HEK293T (cell line): ENCODE measurements at regions not wholly inside any gene's neighbourhood (a gene's known extent, or its start where the extent isn't known, plus 50 kb on each side); places are given as distances from the start of the nearest gene placed in this dataset.

Experiments used
- CTCF ChIA-PET: fragments of 350-600 bp; formaldehyde crosslinking; extraction: SDS; loops from one replicate; lab custom pipeline; 2021; ENCODE audit warnings: antibody characterized with exemption, inconsistent platforms; lab: Yijun Ruan, JAX
- POLR2A ChIA-PET: fragments of 350-600 bp; formaldehyde crosslinking; extraction: SDS; loops from one replicate; lab custom pipeline; 2020; ENCODE audit warnings: antibody characterized with exemption, inconsistent platforms; lab: Yijun Ruan, JAX
- DNase-seq: peaks from one replicate; pipeline ENCODE4 v3.0.0; 2012; ENCODE audit warnings: mixed read lengths; ENCODE audit errors: extremely low spot score
- ARNT ChIP-seq: fragments of 450-650 bp; IDR thresholded peaks from 2 replicates; pipeline ENCODE4 v1.6.1; 2017; ENCODE audit warnings: mild to moderate bottlenecking
- BHLHE40 ChIP-seq: fragments of 450-650 bp; IDR thresholded peaks from 2 replicates; pipeline ENCODE4 v1.6.1; 2016; ENCODE audit warnings: mild to moderate bottlenecking, moderate library complexity, borderline replicate concordance
- CTBP1 ChIP-seq: fragments of 450-650 bp; IDR thresholded peaks from 2 replicates; pipeline ENCODE4 v1.6.1; 2016; ENCODE audit warnings: borderline replicate concordance
- ELF4 ChIP-seq: fragments of 450-650 bp; IDR thresholded peaks from 2 replicates; pipeline ENCODE4 v1.6.1; 2017; ENCODE audit warnings: antibody characterized with exemption
- FOXA1 ChIP-seq: fragments of 450-650 bp; IDR thresholded peaks from 2 replicates; pipeline ENCODE4 v1.6.1; 2016; ENCODE audit warnings: mild to moderate bottlenecking
- FOXK2 ChIP-seq: fragments of 450-650 bp; IDR thresholded peaks from 2 replicates; pipeline ENCODE4 v1.6.1; 2016; ENCODE audit warnings: mild to moderate bottlenecking
- FOXM1 ChIP-seq: fragments of 450-650 bp; IDR thresholded peaks from 2 replicates; pipeline ENCODE4 v1.6.1; 2017; ENCODE audit warnings: mild to moderate bottlenecking, borderline replicate concordance
- HDGF ChIP-seq: fragments of 450-650 bp; IDR thresholded peaks from 2 replicates; pipeline ENCODE4 v1.6.1; 2017; ENCODE audit warnings: antibody characterized with exemption, borderline replicate concordance
- L3MBTL2 ChIP-seq: fragments of 450-650 bp; conservative IDR thresholded peaks from 2 replicates; pipeline ENCODE4 v1.6.1; 2016; ENCODE audit warnings: mild to moderate bottlenecking
- LEF1 ChIP-seq: fragments of 450-650 bp; IDR thresholded peaks from 2 replicates; pipeline ENCODE4 v1.6.1; 2017; ENCODE audit warnings: mild to moderate bottlenecking, borderline replicate concordance
- NFRKB ChIP-seq: fragments of 450-650 bp; IDR thresholded peaks from 2 replicates; pipeline ENCODE4 v1.6.1; 2016; ENCODE audit warnings: mild to moderate bottlenecking, moderate library complexity
- SP1 ChIP-seq: fragments of 450-650 bp; IDR thresholded peaks from 2 replicates; pipeline ENCODE4 v1.6.1; 2017
- SUZ12 ChIP-seq: fragments of 450-650 bp; IDR thresholded peaks from 2 replicates; pipeline ENCODE4 v1.6.1; 2016; ENCODE audit warnings: mild to moderate bottlenecking
- TARDBP ChIP-seq: fragments of 450-650 bp; IDR thresholded peaks from 2 replicates; pipeline ENCODE4 v1.6.1; 2016
- ZNF384 ChIP-seq: fragments of 450-650 bp; IDR thresholded peaks from 2 replicates; pipeline ENCODE4 v1.6.1; 2016
- TF ChIP-seq, protein P1 (sequence below): fragments of 450-650 bp; IDR thresholded peaks from 2 replicates; pipeline ENCODE4 v1.6.1; 2016

DNA sequence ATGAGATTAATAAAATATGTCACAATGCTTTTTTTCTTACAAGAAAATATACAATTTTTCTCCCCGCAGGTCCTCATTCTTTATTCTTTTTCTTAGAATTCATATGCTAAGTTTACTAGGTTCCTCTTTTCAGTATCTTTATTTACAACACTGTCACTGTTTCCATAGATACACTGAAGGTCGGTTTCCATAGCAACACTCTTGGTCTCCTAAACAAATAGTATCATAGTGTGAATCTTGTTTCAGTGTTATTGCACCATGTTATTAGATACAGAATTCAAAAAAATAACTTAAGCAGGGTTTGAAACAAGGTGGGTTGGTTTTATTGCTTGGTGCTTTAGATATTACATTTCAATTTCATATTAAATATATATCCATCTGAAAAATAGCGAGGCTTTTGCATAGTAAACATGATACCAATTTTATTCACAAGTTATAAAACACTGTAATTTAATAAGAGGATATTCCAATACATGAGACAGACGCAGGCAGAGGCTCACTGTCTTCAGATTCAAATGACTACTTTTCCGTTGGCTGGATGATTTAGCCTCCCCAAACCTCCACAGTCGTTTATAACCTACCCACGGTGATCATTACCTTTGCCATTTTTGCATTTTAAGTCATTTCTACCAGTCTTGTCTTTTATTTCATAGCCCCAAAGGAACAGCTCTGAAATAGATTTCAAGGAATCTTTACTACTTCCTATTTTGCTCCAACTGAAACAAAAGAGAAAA is 88.9 kb upstream of the KLF6 start:
- ChIA-PET POLR2A (interaction anchor here (0.6 kb wide), 1 partner anchor 20 kb away, joined by 3 read pairs; no protein-coding TSS in a partner anchor), CTCF (no interaction called here)
- DNase-seq, result no peak
- TF ChIP-seq FOXA1 (no peak), ELF4 (no peak), ZNF384 (no peak), HDGF (no peak)
- TF ChIP-seq, protein P1, sequence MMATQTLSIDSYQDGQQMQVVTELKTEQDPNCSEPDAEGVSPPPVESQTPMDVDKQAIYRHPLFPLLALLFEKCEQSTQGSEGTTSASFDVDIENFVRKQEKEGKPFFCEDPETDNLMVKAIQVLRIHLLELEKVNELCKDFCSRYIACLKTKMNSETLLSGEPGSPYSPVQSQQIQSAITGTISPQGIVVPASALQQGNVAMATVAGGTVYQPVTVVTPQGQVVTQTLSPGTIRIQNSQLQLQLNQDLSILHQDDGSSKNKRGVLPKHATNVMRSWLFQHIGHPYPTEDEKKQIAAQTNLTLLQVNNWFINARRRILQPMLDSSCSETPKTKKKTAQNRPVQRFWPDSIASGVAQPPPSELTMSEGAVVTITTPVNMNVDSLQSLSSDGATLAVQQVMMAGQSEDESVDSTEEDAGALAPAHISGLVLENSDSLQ, result no peak

DNA sequence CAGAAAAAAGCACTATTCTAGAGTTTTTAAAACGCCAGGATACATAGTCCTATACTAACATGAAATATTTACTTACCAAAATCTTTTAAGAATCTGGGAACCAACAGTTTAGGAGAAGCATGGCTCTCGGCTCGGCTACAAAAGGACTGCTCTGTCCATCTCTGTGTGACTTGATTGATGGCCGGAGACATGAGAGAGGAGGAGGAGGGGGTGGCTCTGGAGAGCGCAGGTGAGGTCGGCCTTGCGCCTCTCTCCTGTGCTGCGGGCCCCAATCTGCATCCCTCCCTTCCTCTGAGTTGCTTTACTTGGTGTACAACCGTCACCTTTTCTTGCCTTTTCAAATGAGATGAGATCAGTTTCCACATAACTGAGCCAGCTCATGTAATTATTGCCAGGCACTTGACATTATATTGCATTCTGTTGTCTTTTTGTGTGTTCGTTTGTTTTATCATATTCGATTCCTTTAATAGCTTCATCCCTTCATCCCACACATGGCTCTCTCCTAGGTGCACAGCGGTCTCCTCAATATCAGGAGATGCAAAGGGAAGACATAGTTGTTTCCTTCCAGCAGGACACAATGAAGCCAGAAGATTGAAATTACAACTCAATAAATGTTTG is 87.8 kb upstream of the KLF6 start:
- ChIA-PET CTCF (no interaction called here), POLR2A (no interaction called here)
- TF ChIP-seq ARNT (no peak), HDGF (no peak), FOXA1 (no peak), SUZ12 (no peak), FOXM1 (no peak), ZNF384 (no peak)
- TF ChIP-seq, protein P1, result 0 out of 2 replicates have a peak, but pooled peaks have one; percentile 8
- DNase-seq, result no peak

DNA sequence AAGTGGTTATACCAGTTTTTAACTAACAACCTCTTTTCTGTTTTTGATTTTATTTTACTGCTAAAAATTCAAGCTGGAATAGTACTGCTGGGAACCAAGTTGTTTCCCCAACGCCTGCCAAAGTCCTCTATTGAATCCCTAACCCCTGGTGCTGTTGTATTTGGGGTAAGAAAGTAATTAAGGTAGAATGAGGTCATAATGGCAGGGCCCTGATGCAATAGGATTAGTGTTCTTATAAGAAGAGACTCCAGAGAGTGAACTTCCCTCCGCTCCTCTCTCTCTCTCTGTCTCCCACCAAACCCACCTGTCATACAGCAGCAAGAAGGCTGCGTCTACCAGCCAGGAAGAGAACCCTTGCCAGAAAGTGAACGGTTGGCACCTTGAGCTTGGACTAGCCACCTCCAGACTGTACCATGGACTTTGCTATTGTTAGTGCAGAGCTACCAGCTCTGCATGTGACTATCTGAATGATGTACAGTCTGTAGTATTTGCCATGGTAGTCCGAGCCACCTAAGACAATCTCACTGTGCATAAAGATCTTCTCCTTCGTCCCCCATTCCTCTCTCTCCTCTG is 86.5 kb upstream of the KLF6 start:
- ChIA-PET CTCF (no interaction called here), POLR2A (interaction anchor here (0.6 kb wide), 1 partner anchor 86 kb away, joined by 4 read pairs; the partner anchor contains the start of gene KLF6)
- no peak for DNase-seq
- TF ChIP-seq ELF4 (no peak), SUZ12 (no peak), FOXK2 (no peak), ARNT (no peak), BHLHE40 (no peak), LEF1 (no peak)

DNA sequence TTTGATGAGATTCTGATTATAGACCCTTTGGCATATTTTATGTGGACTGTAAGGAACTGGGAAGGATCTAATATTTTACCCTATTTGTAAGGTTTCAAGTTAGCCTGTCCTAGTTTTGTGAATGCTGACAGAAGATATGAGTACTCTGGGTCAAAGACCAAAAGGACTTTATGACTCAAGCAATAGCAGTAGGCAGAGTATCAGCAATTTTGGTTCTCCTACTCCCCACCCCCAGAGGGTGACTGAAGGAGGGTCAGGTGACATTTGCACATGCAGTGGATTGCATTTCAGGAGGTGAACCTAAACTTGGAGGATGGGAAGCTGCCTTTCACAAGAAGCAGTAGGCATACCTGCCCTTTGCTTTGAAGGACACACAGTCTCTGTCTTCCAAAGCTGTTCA is 84.0 kb upstream of the KLF6 start:
- no peak for DNase-seq
- TF ChIP-seq FOXA1 (no peak), SUZ12 (no peak), L3MBTL2 (no peak), SP1 (no peak), FOXK2 (no peak), TARDBP (no peak), ZNF384 (no peak), NFRKB (no peak), CTBP1 (no peak), HDGF (no peak), FOXM1 (no peak), ELF4 (no peak), ARNT (no peak), BHLHE40 (no peak), LEF1 (no peak)
- TF ChIP-seq, protein P1, result no peak
- POLR2A ChIA-PET, result no interaction called here
- CTCF ChIA-PET, result no interaction called here

DNA sequence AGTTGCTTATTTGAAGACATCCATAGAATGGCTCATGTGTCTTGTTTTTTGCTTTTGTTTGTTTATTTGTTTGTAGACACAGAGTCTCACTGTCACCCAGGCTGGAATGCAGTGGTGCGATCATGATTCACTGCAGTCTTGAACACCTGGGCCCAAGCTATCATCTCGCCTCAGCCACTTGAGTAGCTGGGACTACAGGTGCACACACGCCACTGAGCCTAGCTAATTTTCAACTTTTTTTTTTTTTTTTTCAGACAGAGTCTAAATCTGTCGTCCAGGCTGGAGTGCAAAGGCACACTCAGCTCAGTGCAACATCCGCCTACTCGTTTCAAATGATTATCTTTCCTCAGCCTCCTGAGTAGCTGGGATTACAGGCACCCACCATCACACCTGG is 83.3 kb upstream of the KLF6 start:
- POLR2A ChIA-PET, result no interaction called here
- no peak for DNase-seq
- CTCF ChIA-PET, result no interaction called here
- no peak for TF ChIP-seq FOXM1
- TF ChIP-seq LEF1, result no peak
- TF ChIP-seq ARNT, result no peak
- TF ChIP-seq, protein P1, result no peak
- no peak for TF ChIP-seq CTBP1

DNA sequence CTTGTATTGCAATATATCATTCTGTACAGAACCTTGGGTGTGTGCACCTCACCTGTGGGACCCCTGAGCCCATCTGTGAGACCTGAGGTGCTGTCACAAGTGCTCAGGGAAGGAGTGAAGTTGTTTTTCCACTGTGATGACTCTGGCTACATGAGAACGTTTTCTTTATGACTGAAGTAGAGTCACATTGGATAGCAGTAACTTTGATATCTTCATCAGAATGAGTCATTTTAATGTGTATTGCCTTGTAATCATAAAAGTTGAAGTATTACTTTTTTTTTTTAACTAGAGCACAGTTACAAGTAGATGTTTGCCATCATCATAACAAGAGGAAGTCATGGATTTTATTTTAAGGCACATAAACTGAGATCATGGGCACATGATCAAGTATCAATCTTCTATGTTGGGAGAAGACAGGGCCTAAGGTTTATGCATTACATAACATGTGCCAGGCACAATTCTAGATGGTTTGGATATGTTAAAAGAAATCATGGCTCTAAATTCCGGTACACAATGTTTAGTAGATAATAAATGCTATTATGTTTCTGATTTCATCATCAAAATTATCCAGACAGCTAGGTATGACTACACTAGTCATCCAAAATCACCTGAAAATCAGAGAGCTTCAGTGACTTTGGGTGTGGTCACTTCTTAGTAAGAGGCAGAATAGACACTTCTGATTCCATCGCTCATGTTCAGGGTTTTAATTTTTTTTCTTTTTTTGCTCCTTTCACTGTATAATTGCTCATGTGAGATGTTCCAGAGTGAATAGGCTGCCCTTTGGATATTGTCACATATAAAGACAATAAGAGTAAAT is 82.7 kb upstream of the KLF6 start:
- POLR2A ChIA-PET, result interaction anchor here (2.3 kb wide), 1 partner anchor 82 kb away, joined by 13 read pairs; the partner anchor contains the start of gene KLF6
- no peak for DNase-seq
- CTCF ChIA-PET, result no interaction called here
- no peak for TF ChIP-seq ZNF384
- no peak for TF ChIP-seq ELF4
- no peak for TF ChIP-seq SP1
- TF ChIP-seq TARDBP, result no peak
- TF ChIP-seq, protein P1, result peak; percentile 14; the same call in 1 of the 2 replicates
- no peak for TF ChIP-seq FOXM1
